Loucy (cell line): ENCODE measurements at regions not wholly inside any gene's neighbourhood (a gene's known extent, or its start where the extent isn't known, plus 50 kb on each side); places are given as distances from the start of the nearest gene placed in this dataset.

ENCODE experiments used
- EZH2phosphoT487 ChIP-seq: fragments of 200-600 bp; IDR thresholded peaks from 2 replicates; pipeline ENCODE4 v1.6.1; 2018; ENCODE audit warnings: antibody characterized with exemption, mild to moderate bottlenecking, moderate library complexity, borderline replicate concordance
- TF ChIP-seq, protein P1 (sequence below): fragments of 200-600 bp; sonication (generic); conservative IDR thresholded peaks from 2 replicates; pipeline ENCODE4 v1.5.1; 2014; ENCODE audit warnings: mild to moderate bottlenecking, antibody characterized with exemption, low read length

DNA sequence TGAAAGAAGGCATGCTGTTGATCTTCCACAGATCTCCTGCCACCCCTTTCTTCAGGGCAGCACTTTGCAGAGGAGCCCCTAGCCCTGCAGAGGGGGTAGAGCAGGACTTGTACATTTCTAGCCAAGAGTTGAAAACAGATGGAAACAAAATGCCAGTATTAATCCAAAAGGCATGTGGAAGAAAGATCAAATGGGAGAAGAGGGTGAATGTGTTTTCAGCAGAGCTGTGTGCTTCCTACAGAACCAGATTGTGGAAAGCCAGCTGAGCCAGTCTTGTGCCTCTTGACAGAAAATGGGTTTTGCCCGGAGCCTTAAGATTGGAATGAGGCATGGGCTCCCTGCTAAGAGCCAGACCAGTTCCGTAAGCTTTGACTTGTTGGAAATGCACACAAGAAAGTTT is 105.2 kb upstream of the TSPAN2 start:
- TF ChIP-seq, protein P1, sequence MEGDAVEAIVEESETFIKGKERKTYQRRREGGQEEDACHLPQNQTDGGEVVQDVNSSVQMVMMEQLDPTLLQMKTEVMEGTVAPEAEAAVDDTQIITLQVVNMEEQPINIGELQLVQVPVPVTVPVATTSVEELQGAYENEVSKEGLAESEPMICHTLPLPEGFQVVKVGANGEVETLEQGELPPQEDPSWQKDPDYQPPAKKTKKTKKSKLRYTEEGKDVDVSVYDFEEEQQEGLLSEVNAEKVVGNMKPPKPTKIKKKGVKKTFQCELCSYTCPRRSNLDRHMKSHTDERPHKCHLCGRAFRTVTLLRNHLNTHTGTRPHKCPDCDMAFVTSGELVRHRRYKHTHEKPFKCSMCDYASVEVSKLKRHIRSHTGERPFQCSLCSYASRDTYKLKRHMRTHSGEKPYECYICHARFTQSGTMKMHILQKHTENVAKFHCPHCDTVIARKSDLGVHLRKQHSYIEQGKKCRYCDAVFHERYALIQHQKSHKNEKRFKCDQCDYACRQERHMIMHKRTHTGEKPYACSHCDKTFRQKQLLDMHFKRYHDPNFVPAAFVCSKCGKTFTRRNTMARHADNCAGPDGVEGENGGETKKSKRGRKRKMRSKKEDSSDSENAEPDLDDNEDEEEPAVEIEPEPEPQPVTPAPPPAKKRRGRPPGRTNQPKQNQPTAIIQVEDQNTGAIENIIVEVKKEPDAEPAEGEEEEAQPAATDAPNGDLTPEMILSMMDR = no peak
- TF ChIP-seq EZH2phosphoT487 = no peak
